ENCODE measurements at regions not wholly inside any gene's neighbourhood (a gene's known extent, or its start where the extent isn't known, plus 50 kb on each side); places are given as distances from the start of the nearest gene placed in this dataset.

DNA sequence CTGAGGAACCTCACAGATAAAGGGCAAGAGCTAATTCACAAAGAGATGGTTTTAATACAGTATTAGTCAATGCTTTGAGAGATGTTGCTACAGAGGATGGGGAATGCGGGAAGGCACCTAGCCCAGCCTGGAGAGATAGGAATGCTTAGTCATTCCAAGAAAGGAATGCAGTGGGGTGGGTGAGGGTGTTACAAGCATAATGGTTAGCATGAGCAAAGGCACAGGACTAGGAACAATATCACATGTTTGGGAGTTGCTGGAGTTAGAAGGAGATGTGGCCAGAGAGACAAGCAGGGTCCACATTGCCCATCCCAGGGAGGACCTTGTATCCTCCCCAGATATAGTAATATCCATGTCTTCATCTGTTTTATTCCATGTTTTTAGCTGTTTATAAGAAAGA, 107.0 kb upstream of the OGFRL1 start:
- no peaks in the 10 kb centered on the region for H3K9me3 ChIP-seq (ENCODE audit: control insufficient read depth, low read length)
- no peaks in the 10 kb centered on the region for H3K36me3 ChIP-seq (ENCODE audit: control insufficient read depth, insufficient read depth, low read length)
- no peaks in the 10 kb centered on the region for H3K27me3 ChIP-seq (replicated peaks; ENCODE audit: control insufficient read depth, insufficient read depth, low read length, poor library complexity, severe bottlenecking)
- no peak for DNase-seq
- no peak overlapping the region for H3K27ac ChIP-seq (ENCODE audit: insufficient read depth, low read length, poor library complexity, severe bottlenecking)
- H3K4me1 ChIP-seq (ENCODE audit: control insufficient read depth, insufficient read depth, low read length, poor library complexity, severe bottlenecking) = no peaks in the 10 kb centered on the region
- H3K4me3 ChIP-seq (ENCODE audit: insufficient read depth, low read depth, low read length, poor library complexity, severe bottlenecking) = no peak overlapping the region

DNA sequence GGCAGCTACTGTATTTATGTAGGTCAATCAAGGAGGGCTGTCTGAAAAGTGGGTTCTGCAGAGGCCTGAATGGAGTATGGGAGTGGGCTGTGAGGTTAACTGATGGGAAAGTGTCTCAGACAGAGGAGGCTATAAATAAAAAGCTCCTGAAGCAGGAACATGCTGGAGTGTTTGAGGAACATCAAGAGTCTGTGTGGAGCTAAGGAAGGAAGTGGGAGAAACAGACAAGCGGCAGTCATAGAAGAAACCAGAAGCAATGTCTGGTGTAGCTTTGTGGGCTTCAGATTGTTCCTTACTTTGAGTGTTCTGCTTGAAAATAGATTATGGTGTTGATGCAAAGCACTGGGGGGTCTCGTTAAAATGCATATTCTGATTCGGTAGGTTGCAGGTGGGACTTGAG, 101.5 kb upstream of the OGFRL1 start:
- Histone ChIP-seq H3K9me3 (ENCODE audit: control insufficient read depth, low read length) (no peaks in the 10 kb centered on the region), H3K4me3 (ENCODE audit: insufficient read depth, low read depth, low read length, poor library complexity, severe bottlenecking) (no peak overlapping the region)

DNA sequence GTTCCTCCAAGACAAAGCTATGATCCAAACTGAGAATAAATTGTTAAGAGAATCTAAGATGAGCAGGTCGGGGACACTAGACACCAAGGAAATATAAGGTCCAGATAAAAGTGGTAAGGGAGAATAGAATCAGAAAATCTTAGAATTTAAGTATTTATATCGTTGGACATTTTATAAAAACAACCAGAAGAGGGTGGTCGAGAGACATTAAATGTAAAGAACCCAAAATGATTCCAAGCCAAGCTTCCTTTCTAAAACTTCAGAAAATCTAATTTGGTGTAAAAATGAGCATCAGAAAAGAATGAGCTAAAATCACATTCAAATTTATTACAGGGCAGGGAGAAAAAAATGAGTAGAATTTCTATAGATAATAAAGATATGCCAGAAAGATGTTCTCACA, 97.8 kb upstream of the OGFRL1 start:
- Histone ChIP-seq H3K27me3 (replicated peaks; ENCODE audit: control insufficient read depth, insufficient read depth, low read length, poor library complexity, severe bottlenecking) (no peaks in the 10 kb centered on the region), H3K27ac (ENCODE audit: insufficient read depth, low read length, poor library complexity, severe bottlenecking) (no peak overlapping the region), H3K36me3 (ENCODE audit: control insufficient read depth, insufficient read depth, low read length) (no peaks in the 10 kb centered on the region), H3K9me3 (ENCODE audit: control insufficient read depth, low read length) (no peaks in the 10 kb centered on the region), H3K4me1 (ENCODE audit: control insufficient read depth, insufficient read depth, low read length, poor library complexity, severe bottlenecking) (no peaks in the 10 kb centered on the region), H3K4me3 (ENCODE audit: insufficient read depth, low read depth, low read length, poor library complexity, severe bottlenecking) (no peak overlapping the region)
- DNase-seq = no peak

More for the DNA sequence above, 101.5 kb upstream of the OGFRL1 start:
- H3K4me1 ChIP-seq (ENCODE audit: control insufficient read depth, insufficient read depth, low read length, poor library complexity, severe bottlenecking) = no peaks in the 10 kb centered on the region
- H3K27ac ChIP-seq (ENCODE audit: insufficient read depth, low read length, poor library complexity, severe bottlenecking) = no peak overlapping the region
- H3K36me3 ChIP-seq (ENCODE audit: control insufficient read depth, insufficient read depth, low read length) = no peaks in the 10 kb centered on the region
- no peak for DNase-seq
- no peaks in the 10 kb centered on the region for H3K27me3 ChIP-seq (replicated peaks; ENCODE audit: control insufficient read depth, insufficient read depth, low read length, poor library complexity, severe bottlenecking)

DNA sequence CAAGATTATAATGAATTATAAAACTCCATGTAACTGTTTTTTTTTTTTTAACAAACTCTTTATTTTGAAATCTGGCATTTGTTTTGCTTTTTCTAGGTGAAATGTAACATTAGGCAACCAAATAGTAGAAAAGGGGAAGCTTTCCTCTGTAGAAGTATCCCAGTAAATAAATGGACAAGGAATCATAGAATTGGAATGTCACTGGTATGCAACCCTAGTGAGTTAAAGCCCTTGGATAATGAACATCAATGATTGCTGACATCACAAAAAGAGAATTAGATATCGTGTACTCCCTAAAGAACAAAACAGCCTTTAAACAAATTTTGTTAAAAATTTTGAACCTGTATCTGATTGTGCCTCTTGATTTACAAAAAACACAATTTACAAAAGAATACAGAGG, 93.9 kb upstream of the OGFRL1 start:
- Histone ChIP-seq H3K4me1 (ENCODE audit: control insufficient read depth, insufficient read depth, low read length, poor library complexity, severe bottlenecking) (no peaks in the 10 kb centered on the region), H3K27ac (ENCODE audit: insufficient read depth, low read length, poor library complexity, severe bottlenecking) (no peak overlapping the region), H3K9me3 (ENCODE audit: control insufficient read depth, low read length) (no peaks in the 10 kb centered on the region), H3K4me3 (ENCODE audit: insufficient read depth, low read depth, low read length, poor library complexity, severe bottlenecking) (no peak overlapping the region), H3K36me3 (ENCODE audit: control insufficient read depth, insufficient read depth, low read length) (no peaks in the 10 kb centered on the region), H3K27me3 (replicated peaks; ENCODE audit: control insufficient read depth, insufficient read depth, low read length, poor library complexity, severe bottlenecking) (peaks cover 3% of the 10 kb centered on the region)
- no peak for DNase-seq

DNA sequence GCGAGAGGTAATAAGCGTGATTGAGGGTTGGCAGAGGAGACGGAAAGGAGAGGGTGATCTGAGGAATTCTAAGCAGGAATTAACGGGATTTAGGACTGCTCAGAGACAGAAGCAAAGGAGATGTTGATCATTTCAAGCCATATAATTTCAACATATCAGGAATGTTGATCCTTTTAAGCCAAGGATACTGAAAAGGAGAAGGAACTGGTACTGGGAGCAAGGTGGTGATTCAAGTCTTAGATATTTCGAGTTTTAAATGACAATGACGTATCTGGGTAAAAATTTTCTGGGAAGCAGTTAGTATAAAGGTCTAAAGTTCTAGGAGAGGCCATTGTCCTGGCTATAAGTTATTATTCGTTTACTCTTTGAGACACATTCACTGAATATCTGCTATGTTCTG, 91.3 kb upstream of the OGFRL1 start:
- no peaks in the 10 kb centered on the region for H3K9me3 ChIP-seq (ENCODE audit: control insufficient read depth, low read length)
- H3K27ac ChIP-seq (ENCODE audit: insufficient read depth, low read length, poor library complexity, severe bottlenecking) = no peak overlapping the region
- no peaks in the 10 kb centered on the region for H3K4me1 ChIP-seq (ENCODE audit: control insufficient read depth, insufficient read depth, low read length, poor library complexity, severe bottlenecking)
- H3K36me3 ChIP-seq (ENCODE audit: control insufficient read depth, insufficient read depth, low read length) = no peaks in the 10 kb centered on the region
- H3K4me3 ChIP-seq (ENCODE audit: insufficient read depth, low read depth, low read length, poor library complexity, severe bottlenecking) = no peak overlapping the region
- H3K27me3 ChIP-seq (replicated peaks; ENCODE audit: control insufficient read depth, insufficient read depth, low read length, poor library complexity, severe bottlenecking) = peaks cover 3% of the 10 kb centered on the region
- DNase-seq = no peak

DNA sequence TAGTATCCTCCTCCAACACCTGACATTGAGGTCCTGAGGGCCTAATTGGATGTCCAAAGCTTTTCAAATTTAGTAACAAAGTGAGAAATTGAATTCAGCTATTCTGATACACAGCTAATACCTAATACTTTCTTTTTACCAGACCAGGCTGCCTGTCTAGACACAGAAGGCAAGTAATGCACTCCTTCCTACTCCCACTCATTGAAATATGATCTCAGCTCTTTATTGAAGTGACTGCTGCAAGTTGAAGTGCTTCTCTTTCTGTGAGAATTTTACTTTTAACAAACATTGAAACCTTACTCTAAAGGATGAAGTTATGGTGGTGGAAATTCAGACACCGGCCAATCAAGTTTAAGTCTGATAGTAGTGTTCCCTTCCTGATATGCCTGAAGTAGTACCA, 90.8 kb upstream of the OGFRL1 start:
- peaks cover 3% of the 10 kb centered on the region for H3K27me3 ChIP-seq (replicated peaks; ENCODE audit: control insufficient read depth, insufficient read depth, low read length, poor library complexity, severe bottlenecking)

DNA sequence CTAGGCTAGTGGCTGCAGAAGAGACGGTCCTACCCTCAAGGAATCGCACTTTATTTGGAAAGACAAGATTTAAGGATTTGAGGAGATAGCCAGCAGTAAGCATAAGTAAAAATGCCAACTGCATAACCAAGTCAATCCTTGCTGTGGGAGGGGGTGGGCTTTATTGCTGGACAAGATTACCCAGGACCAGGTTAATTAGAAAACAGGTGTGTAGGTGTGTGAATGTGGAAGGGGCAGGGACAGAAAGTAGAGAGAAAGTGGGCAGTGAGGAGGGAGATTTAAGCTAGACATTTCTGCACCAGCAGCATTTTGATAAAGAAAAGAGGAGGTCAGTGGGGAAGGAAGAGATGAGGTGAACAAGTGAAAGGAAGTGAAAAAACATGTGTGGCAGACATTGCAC, 89.7 kb upstream of the OGFRL1 start:
- H3K36me3 ChIP-seq (ENCODE audit: control insufficient read depth, insufficient read depth, low read length) = no peaks in the 10 kb centered on the region
- no peak for DNase-seq

More for the DNA sequence above, 90.8 kb upstream of the OGFRL1 start:
- H3K4me1 ChIP-seq (ENCODE audit: control insufficient read depth, insufficient read depth, low read length, poor library complexity, severe bottlenecking) = no peaks in the 10 kb centered on the region
- no peaks in the 10 kb centered on the region for H3K36me3 ChIP-seq (ENCODE audit: control insufficient read depth, insufficient read depth, low read length)
- no peaks in the 10 kb centered on the region for H3K9me3 ChIP-seq (ENCODE audit: control insufficient read depth, low read length)
- no peak overlapping the region for H3K4me3 ChIP-seq (ENCODE audit: insufficient read depth, low read depth, low read length, poor library complexity, severe bottlenecking)
- H3K27ac ChIP-seq (ENCODE audit: insufficient read depth, low read length, poor library complexity, severe bottlenecking) = no peak overlapping the region
- no peak for DNase-seq

DNA sequence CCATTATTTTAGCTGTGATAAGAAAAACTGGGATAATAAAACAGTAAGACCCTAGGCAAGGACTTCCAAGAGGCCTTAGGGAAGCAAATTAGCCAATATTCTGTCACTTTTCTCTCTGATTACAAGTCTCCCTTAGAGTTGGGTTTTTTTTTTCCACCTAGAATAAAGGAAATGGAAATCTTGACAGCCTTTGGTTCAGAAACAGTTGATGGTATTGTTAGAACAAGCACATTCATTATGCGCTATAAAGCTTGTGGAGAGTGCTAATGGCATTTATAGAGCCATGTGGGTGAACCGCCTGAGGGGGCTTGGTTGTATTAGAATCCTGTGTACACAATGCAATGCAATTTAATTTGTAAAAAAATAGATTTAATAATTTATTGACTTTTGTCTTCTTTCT, 88.9 kb upstream of the OGFRL1 start:
- peaks cover 3% of the 10 kb centered on the region for H3K27me3 ChIP-seq (replicated peaks; ENCODE audit: control insufficient read depth, insufficient read depth, low read length, poor library complexity, severe bottlenecking)
- H3K4me1 ChIP-seq (ENCODE audit: control insufficient read depth, insufficient read depth, low read length, poor library complexity, severe bottlenecking) = no peaks in the 10 kb centered on the region
- no peak overlapping the region for H3K4me3 ChIP-seq (ENCODE audit: insufficient read depth, low read depth, low read length, poor library complexity, severe bottlenecking)
- H3K36me3 ChIP-seq (ENCODE audit: control insufficient read depth, insufficient read depth, low read length) = no peaks in the 10 kb centered on the region
- H3K9me3 ChIP-seq (ENCODE audit: control insufficient read depth, low read length) = no peaks in the 10 kb centered on the region
- DNase-seq = no peak
- no peak overlapping the region for H3K27ac ChIP-seq (ENCODE audit: insufficient read depth, low read length, poor library complexity, severe bottlenecking)

More for the DNA sequence above, 89.7 kb upstream of the OGFRL1 start:
- Histone ChIP-seq H3K4me3 (ENCODE audit: insufficient read depth, low read depth, low read length, poor library complexity, severe bottlenecking) (no peak overlapping the region), H3K27me3 (replicated peaks; ENCODE audit: control insufficient read depth, insufficient read depth, low read length, poor library complexity, severe bottlenecking) (peaks cover 3% of the 10 kb centered on the region), H3K4me1 (ENCODE audit: control insufficient read depth, insufficient read depth, low read length, poor library complexity, severe bottlenecking) (no peaks in the 10 kb centered on the region), H3K9me3 (ENCODE audit: control insufficient read depth, low read length) (no peaks in the 10 kb centered on the region), H3K27ac (ENCODE audit: insufficient read depth, low read length, poor library complexity, severe bottlenecking) (no peak overlapping the region)

DNA sequence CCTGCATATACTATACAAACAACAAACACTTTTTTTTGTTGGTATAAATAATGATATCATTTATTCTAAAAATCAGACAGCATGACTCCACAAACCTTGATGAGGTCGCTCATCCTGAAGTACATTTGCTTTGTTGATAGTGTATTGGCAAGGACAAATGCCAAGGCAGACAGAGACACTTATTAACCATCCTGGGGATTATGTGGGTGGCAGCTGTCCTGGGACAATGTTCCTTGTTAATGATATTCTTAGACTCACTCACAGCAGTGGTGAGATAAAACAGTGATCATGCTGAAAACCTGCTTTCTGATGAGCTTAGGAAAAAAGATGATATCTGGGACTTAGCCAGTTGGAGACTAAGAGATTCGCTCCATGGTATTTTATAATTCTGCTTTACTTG, 85.4 kb upstream of the OGFRL1 start:
- Histone ChIP-seq H3K36me3 (ENCODE audit: control insufficient read depth, insufficient read depth, low read length) (no peaks in the 10 kb centered on the region), H3K9me3 (ENCODE audit: control insufficient read depth, low read length) (no peaks in the 10 kb centered on the region), H3K4me1 (ENCODE audit: control insufficient read depth, insufficient read depth, low read length, poor library complexity, severe bottlenecking) (no peaks in the 10 kb centered on the region), H3K27me3 (replicated peaks; ENCODE audit: control insufficient read depth, insufficient read depth, low read length, poor library complexity, severe bottlenecking) (peaks cover under 1% of the 10 kb centered on the region), H3K4me3 (ENCODE audit: insufficient read depth, low read depth, low read length, poor library complexity, severe bottlenecking) (no peak overlapping the region), H3K27ac (ENCODE audit: insufficient read depth, low read length, poor library complexity, severe bottlenecking) (no peak overlapping the region)
- DNase-seq = no peak

DNA sequence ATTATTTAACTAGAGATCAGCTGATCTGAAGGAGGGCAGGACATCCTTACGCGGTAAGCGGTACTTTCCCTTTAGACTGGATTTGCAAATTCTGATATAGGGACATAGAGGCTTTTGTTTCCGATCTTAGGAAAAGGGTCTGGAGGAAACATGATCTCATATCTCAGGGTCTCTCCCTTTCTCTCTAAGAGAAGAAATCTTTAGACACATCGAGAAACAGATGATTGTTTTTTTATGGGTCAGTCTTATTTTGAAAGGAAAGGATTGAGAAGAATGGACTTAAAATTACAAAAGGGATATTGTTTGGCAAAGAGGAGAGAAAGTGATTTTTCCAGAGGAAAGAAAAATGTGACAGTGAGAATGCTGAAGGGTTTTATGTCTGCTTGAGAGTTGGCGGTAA, 83.9 kb upstream of the OGFRL1 start:
- Histone ChIP-seq H3K36me3 (ENCODE audit: control insufficient read depth, insufficient read depth, low read length) (no peaks in the 10 kb centered on the region), H3K27me3 (replicated peaks; ENCODE audit: control insufficient read depth, insufficient read depth, low read length, poor library complexity, severe bottlenecking) (no peaks in the 10 kb centered on the region), H3K4me3 (ENCODE audit: insufficient read depth, low read depth, low read length, poor library complexity, severe bottlenecking) (no peak overlapping the region), H3K4me1 (ENCODE audit: control insufficient read depth, insufficient read depth, low read length, poor library complexity, severe bottlenecking) (no peaks in the 10 kb centered on the region), H3K9me3 (ENCODE audit: control insufficient read depth, low read length) (no peaks in the 10 kb centered on the region), H3K27ac (ENCODE audit: insufficient read depth, low read length, poor library complexity, severe bottlenecking) (no peak overlapping the region)
- no peak for DNase-seq
